GM12891 (cell line): ENCODE measurements at regions not wholly inside any gene's neighbourhood (a gene's known extent, or its start where the extent isn't known, plus 50 kb on each side); places are given as distances from the start of the nearest gene placed in this dataset.

Source experiments
- PAX5 ChIP-seq: IDR thresholded peaks from 2 replicates; pipeline ENCODE4 v1.6.1; 2011; ENCODE audit warnings: low read length, moderate library complexity, mild to moderate bottlenecking; ENCODE audit not compliant: insufficient read depth, severe bottlenecking
- POLR2A ChIP-seq: IDR thresholded peaks from 2 replicates; pipeline ENCODE4 v1.6.1; 2011; ENCODE audit warnings: low read depth, low read length, control low read depth
- POLR2AphosphoS5 ChIP-seq: IDR thresholded peaks from 2 replicates; pipeline ENCODE4 v1.6.1; 2011; ENCODE audit warnings: low read depth, low read length, control low read depth

GRCh38 chr13:65188721-65189120 lies 2041.4 kb downstream of the PCDH9 start:
- TF ChIP-seq POLR2A, result no peak
- no peak for TF ChIP-seq POLR2AphosphoS5
- TF ChIP-seq PAX5, result no peak
